HCT116 (cell line): ENCODE measurements at regions not wholly inside any gene's neighbourhood (a gene's known extent, or its start where the extent isn't known, plus 50 kb on each side); places are given as distances from the start of the nearest gene placed in this dataset.

Experiments used
- ATAC-seq: fragments of 200-7000 bp; cut with Tn5 transposase; 2 replicates; pipeline ENCODE4 v1.9.1; 2020; ENCODE audit warnings: mild to moderate bottlenecking, moderate library complexity
- BruUV-seq: library from RNA; stranded (reverse); fragments of 400-500 nt; replicated peaks from 2 replicates; lab custom pipeline; 2021; lab: Mats Ljungman, UMichigan
- CTCF ChIA-PET: fragments of 300-600 bp; sonication (Branson Sonifier 250); formaldehyde crosslinking; loops from one replicate; lab custom pipeline; 2021; ENCODE audit warnings: antibody characterized with exemption; lab: Charles Lee
- POLR2A ChIA-PET: fragments of 300-600, 350-600 bp; sonication (Branson Sonifier 250); formaldehyde crosslinking; loops from one replicate; lab custom pipeline; 2021; ENCODE audit warnings: antibody characterized with exemption; lab: Charles Lee
- RAD21 ChIA-PET, 2 experiments: fragments of 300-600 bp; sonication (Branson Sonifier 250); formaldehyde crosslinking; loops; one replicate each; lab custom pipeline; 2023; ENCODE audit warnings: low total read pairs in 2 of 2; ENCODE audit not compliant: uncharacterized antibody in 2 of 2, unreplicated experiment in 2 of 2, low non-redundant PET in 1 of 2; lab: Charles Lee
- DNase-seq: peaks from one replicate; pipeline ENCODE4 v3.0.0-alpha.2; 2010; ENCODE audit warnings: low read depth, low spot score
- H2AFZ ChIP-seq: fragments of 200-600 bp; shearing (Covaris generic), sonication (generic); 2 replicates; pipeline ENCODE4 v1.6.1; 2017; ENCODE audit warnings: low read depth, mixed run types, mixed read lengths, antibody characterized with exemption, low read length; ENCODE audit not compliant: poor library complexity, severe bottlenecking
- H3K27ac ChIP-seq: 2 replicates; pipeline ENCODE4 v1.5.1; 2012; ENCODE audit warnings: low read depth, low read length
- H3K27me3 ChIP-seq: fragments of 200-600 bp; sonication (generic); 2 replicates; pipeline ENCODE4 v1.6.1; 2016; ENCODE audit warnings: mixed run types, low read length, mixed read lengths; ENCODE audit not compliant: insufficient read depth
- H3K36me3 ChIP-seq, 2 experiments: fragments of 200-500 bp in 1 of 2; fragments of 200-600 bp in 1 of 2; sonication (Bioruptor generic) in 1 of 2; sonication (generic) in 1 of 2; 2 replicates each; pipeline versions ENCODE4 v1.5.1 to v1.6.1; 2014 to 2016; ENCODE audit warnings: low read length in 2 of 2, inconsistent platforms in 1 of 2, mixed read lengths in 1 of 2, mixed run types in 1 of 2; ENCODE audit not compliant: insufficient read depth in 2 of 2, control insufficient read depth in 1 of 2
- H3K4me1 ChIP-seq, 2 experiments: fragments of 200-600 bp in 1 of 2; sonication (generic) in 1 of 2; 2 replicates each; pipeline versions ENCODE4 v1.5.1 to v1.6.1; 2012 to 2017; ENCODE audit warnings: low read length in 2 of 2, inconsistent platforms in 1 of 2, mild to moderate bottlenecking in 1 of 2, mixed read lengths in 1 of 2, mixed run types in 1 of 2, moderate library complexity in 1 of 2; ENCODE audit not compliant: insufficient read depth in 2 of 2, control insufficient read depth in 1 of 2
- H3K4me2 ChIP-seq: fragments of 200-600 bp; sonication (generic); 2 replicates; pipeline ENCODE4 v1.6.1; 2017; ENCODE audit warnings: mixed run types, low read length, mixed read lengths
- H3K4me3 ChIP-seq, 2 experiments: fragments of 200-600 bp in 1 of 2; sonication (generic) in 1 of 2; replicated peaks in 1 of 2; 2 replicates each; pipeline ENCODE4 v1.5.1; 2011 to 2016; ENCODE audit warnings: low read length in 2 of 2, control low read depth in 1 of 2, low read depth in 1 of 2, mild to moderate bottlenecking in 1 of 2, mixed read lengths in 1 of 2, mixed run types in 1 of 2
- H3K79me2 ChIP-seq: fragments of 200-600 bp; sonication (generic); 2 replicates; pipeline ENCODE4 v1.6.1; 2017; ENCODE audit warnings: mild to moderate bottlenecking, mixed run types, low read length, moderate library complexity, mixed read lengths; ENCODE audit not compliant: insufficient read depth
- H3K9ac ChIP-seq: fragments of 200-600 bp; sonication (generic); 2 replicates; pipeline ENCODE4 v1.6.1; 2016; ENCODE audit warnings: low read length, mixed read lengths
- H3K9me2 ChIP-seq: fragments of 200-600 bp; sonication (generic), shearing (Covaris generic); 2 replicates; pipeline ENCODE4 v1.6.1; 2017; ENCODE audit warnings: mixed run types, mild to moderate bottlenecking, moderate library complexity; ENCODE audit not compliant: insufficient read depth
- H3K9me3 ChIP-seq, 2 experiments: fragments of 200-500 bp in 1 of 2; fragments of 200-600 bp in 1 of 2; sonication (Bioruptor generic) in 1 of 2; sonication (generic) in 1 of 2; 2 replicates each; pipeline ENCODE4 v1.6.1; 2014 to 2017; ENCODE audit warnings: low read length in 2 of 2, mixed read lengths in 2 of 2, inconsistent platforms in 1 of 2, low read depth in 1 of 2, mild to moderate bottlenecking in 1 of 2, mixed run types in 1 of 2, moderate library complexity in 1 of 2; ENCODE audit not compliant: control insufficient read depth in 1 of 2, insufficient read depth in 1 of 2
- H4K20me1 ChIP-seq: fragments of 200-600 bp; sonication (generic), shearing (Covaris generic); 2 replicates; pipeline ENCODE4 v1.6.1; 2017; ENCODE audit warnings: mixed run types, mild to moderate bottlenecking, moderate library complexity; ENCODE audit not compliant: insufficient read depth
- ELF1 ChIP-seq: IDR thresholded peaks from 2 replicates; pipeline ENCODE4 v1.6.1; 2012; ENCODE audit warnings: low read depth, borderline replicate concordance
- EZH2 ChIP-seq: fragments of 200-600 bp; sonication (generic); IDR thresholded peaks from 2 replicates; pipeline ENCODE4 v1.6.1; 2017; ENCODE audit warnings: antibody characterized with exemption, mixed run types
- EZH2phosphoT487 ChIP-seq: fragments of 200-600 bp; IDR thresholded peaks from 2 replicates; pipeline ENCODE4 v1.6.1; 2018; ENCODE audit warnings: antibody characterized with exemption, borderline replicate concordance
- POLR2A ChIP-seq: IDR thresholded peaks from 2 replicates; pipeline ENCODE4 v1.7.0; 2011; ENCODE audit warnings: borderline replicate concordance; ENCODE audit not compliant: insufficient read depth, insufficient read length; ENCODE audit errors: extremely low read depth
- POLR2AphosphoS5 ChIP-seq: IDR thresholded peaks from 2 replicates; pipeline ENCODE4 v1.6.1; 2011; ENCODE audit warnings: mild to moderate bottlenecking, low read depth, low read length, moderate library complexity
- RAD21 ChIP-seq: IDR thresholded peaks from 2 replicates; pipeline ENCODE4 v1.6.1; 2012; ENCODE audit warnings: low read depth, mild to moderate bottlenecking
- TCF7L2 ChIP-seq: IDR thresholded peaks from 2 replicates; pipeline ENCODE4 v1.7.0; 2011; ENCODE audit warnings: borderline replicate concordance, inconsistent platforms; ENCODE audit not compliant: insufficient read depth, insufficient read length; ENCODE audit errors: extremely low read depth
- ZFX ChIP-seq: fragments of 450-650 bp; IDR thresholded peaks from 2 replicates; pipeline ENCODE4 v1.6.1; 2017
- intact Hi-C: fragments of 100-400 bp; cut with micrococcal nuclease; formaldehyde crosslinking; loops from 2 replicates; pipeline ENCODE4 v1.10.0; 2022
- TF ChIP-seq, protein P1 (sequence below), 3 experiments: fragments of 200-600 bp in 1 of 3; sonication (generic) in 1 of 3; IDR thresholded peaks in 2 of 3; conservative IDR thresholded peaks in 1 of 3; 2 replicates each; pipeline ENCODE4 v1.5.1; 2012 to 2017; ENCODE audit warnings: low read depth in 2 of 3, low read length in 2 of 3, antibody characterized with exemption in 1 of 3, borderline replicate concordance in 1 of 3, control low read depth in 1 of 3, mild to moderate bottlenecking in 1 of 3, mixed read lengths in 1 of 3, mixed run types in 1 of 3, moderate library complexity in 1 of 3; ENCODE audit not compliant: insufficient read depth in 1 of 3
- TF ChIP-seq, protein P2 (sequence below): IDR thresholded peaks from 2 replicates; pipeline ENCODE4 v1.6.1; 2012
- TF ChIP-seq, protein P3 (sequence below): IDR thresholded peaks from 2 replicates; pipeline ENCODE4 v1.6.1; 2012; ENCODE audit warnings: low read depth

DNA sequence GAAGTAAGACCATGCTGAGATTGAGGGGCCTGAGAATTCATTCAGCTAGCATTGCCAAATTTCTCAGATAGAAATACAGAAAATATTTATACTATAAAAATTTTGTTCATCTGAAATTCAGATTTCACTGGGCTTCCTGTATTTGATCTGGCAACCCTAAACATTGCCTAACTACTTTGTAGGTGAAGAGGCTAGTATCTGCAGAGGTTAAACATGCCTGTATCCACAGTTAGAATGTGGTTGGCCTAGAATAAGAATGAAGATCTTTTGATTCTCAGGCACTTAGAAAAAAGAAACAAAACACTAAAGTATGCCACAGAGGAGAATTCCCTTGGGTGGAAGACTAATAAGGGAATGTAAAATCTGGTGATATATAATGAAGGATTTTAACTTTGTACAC lies 189.0 kb downstream of the DIPK2A start:
- H3K9me2 ChIP-seq: no peaks in the 10 kb centered on the region
- no peaks in the 10 kb centered on the region for H3K79me2 ChIP-seq
- no peak overlapping the region for H3K9ac ChIP-seq
- TF ChIP-seq POLR2AphosphoS5 (no peak), EZH2 (no peak), TCF7L2 (no peak), ELF1 (no peak), POLR2A (no peak), EZH2phosphoT487 (no peak)
- TF ChIP-seq, protein P1, sequence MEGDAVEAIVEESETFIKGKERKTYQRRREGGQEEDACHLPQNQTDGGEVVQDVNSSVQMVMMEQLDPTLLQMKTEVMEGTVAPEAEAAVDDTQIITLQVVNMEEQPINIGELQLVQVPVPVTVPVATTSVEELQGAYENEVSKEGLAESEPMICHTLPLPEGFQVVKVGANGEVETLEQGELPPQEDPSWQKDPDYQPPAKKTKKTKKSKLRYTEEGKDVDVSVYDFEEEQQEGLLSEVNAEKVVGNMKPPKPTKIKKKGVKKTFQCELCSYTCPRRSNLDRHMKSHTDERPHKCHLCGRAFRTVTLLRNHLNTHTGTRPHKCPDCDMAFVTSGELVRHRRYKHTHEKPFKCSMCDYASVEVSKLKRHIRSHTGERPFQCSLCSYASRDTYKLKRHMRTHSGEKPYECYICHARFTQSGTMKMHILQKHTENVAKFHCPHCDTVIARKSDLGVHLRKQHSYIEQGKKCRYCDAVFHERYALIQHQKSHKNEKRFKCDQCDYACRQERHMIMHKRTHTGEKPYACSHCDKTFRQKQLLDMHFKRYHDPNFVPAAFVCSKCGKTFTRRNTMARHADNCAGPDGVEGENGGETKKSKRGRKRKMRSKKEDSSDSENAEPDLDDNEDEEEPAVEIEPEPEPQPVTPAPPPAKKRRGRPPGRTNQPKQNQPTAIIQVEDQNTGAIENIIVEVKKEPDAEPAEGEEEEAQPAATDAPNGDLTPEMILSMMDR (IDR thresholded peaks at IDR 0.05 in 2 of 3, conservative IDR thresholded peaks at IDR 0.05 in 1 of 3; ENCODE audit: borderline replicate concordance in 1 of 3, insufficient read depth in 1 of 3, low read depth in 2 of 3, low read length in 2 of 3): no peak
- TF ChIP-seq, protein P2, sequence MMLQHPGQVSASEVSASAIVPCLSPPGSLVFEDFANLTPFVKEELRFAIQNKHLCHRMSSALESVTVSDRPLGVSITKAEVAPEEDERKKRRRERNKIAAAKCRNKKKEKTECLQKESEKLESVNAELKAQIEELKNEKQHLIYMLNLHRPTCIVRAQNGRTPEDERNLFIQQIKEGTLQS: no peak
- no peak overlapping the region for H3K4me3 ChIP-seq
- H3K9me3 ChIP-seq: no peaks in the 10 kb centered on the region; a peak in 1 of 4 replicates
- H3K4me1 ChIP-seq: no peaks in the 10 kb centered on the region
- no peak overlapping the region for H3K27ac ChIP-seq
- ATAC-seq: no peak
- no peak overlapping the region for H2AFZ ChIP-seq
- RAD21 ChIA-PET: no interaction called here
- no peaks in the 10 kb centered on the region for H3K36me3 ChIP-seq
- H3K4me2 ChIP-seq: no peak overlapping the region
- CTCF ChIA-PET: no interaction called here
- DNase-seq: no peak
- no peaks in the 10 kb centered on the region for H4K20me1 ChIP-seq
- intact Hi-C loops: no loop called here
- BruUV-seq: no TSS peak
- POLR2A ChIA-PET: no interaction called here
- H3K27me3 ChIP-seq: no peaks in the 10 kb centered on the region

DNA sequence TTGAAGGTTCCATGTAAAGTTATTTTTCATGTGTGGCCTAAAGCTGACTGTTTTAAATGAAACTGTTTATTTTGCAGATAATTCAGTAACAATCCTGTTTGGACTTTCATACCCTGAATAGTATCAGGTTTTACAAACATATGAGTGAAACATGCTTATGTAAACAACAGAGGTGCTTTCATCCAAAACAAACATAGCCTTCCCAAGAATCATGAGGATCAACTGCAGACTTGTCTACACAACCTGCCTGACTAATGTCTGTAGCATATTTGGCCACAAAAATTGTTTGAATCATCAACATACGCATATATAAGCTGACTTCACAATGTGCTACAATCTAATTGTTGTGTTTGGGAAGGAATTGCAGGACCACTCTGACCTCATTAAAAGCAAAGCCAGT lies 190.4 kb downstream of the DIPK2A start:
- ChIA-PET CTCF (no interaction called here), POLR2A (no interaction called here), RAD21 (no interaction called here)
- H3K79me2 ChIP-seq: no peaks in the 10 kb centered on the region
- H3K9me2 ChIP-seq: no peaks in the 10 kb centered on the region
- intact Hi-C loops: no loop called here
- H3K9ac ChIP-seq: no peak overlapping the region
- no peaks in the 10 kb centered on the region for H3K36me3 ChIP-seq
- H3K9me3 ChIP-seq: no peaks in the 10 kb centered on the region; a peak in 1 of 4 replicates
- H2AFZ ChIP-seq: no peak overlapping the region
- no peaks in the 10 kb centered on the region for H4K20me1 ChIP-seq
- H3K4me1 ChIP-seq: no peaks in the 10 kb centered on the region
- H3K27me3 ChIP-seq: no peaks in the 10 kb centered on the region
- H3K4me2 ChIP-seq: no peak overlapping the region
- no TSS peak for BruUV-seq
- no peak for ATAC-seq
- no peak for DNase-seq
- no peak overlapping the region for H3K4me3 ChIP-seq
- H3K27ac ChIP-seq: no peak overlapping the region
- TF ChIP-seq RAD21: no peak
- TF ChIP-seq EZH2: no peak
- TF ChIP-seq, protein P3, sequence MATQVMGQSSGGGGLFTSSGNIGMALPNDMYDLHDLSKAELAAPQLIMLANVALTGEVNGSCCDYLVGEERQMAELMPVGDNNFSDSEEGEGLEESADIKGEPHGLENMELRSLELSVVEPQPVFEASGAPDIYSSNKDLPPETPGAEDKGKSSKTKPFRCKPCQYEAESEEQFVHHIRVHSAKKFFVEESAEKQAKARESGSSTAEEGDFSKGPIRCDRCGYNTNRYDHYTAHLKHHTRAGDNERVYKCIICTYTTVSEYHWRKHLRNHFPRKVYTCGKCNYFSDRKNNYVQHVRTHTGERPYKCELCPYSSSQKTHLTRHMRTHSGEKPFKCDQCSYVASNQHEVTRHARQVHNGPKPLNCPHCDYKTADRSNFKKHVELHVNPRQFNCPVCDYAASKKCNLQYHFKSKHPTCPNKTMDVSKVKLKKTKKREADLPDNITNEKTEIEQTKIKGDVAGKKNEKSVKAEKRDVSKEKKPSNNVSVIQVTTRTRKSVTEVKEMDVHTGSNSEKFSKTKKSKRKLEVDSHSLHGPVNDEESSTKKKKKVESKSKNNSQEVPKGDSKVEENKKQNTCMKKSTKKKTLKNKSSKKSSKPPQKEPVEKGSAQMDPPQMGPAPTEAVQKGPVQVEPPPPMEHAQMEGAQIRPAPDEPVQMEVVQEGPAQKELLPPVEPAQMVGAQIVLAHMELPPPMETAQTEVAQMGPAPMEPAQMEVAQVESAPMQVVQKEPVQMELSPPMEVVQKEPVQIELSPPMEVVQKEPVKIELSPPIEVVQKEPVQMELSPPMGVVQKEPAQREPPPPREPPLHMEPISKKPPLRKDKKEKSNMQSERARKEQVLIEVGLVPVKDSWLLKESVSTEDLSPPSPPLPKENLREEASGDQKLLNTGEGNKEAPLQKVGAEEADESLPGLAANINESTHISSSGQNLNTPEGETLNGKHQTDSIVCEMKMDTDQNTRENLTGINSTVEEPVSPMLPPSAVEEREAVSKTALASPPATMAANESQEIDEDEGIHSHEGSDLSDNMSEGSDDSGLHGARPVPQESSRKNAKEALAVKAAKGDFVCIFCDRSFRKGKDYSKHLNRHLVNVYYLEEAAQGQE: no peak
- TF ChIP-seq ZFX: no peak
- TF ChIP-seq EZH2phosphoT487: no peak
- TF ChIP-seq, protein P1 (IDR thresholded peaks at IDR 0.05 in 2 of 3, conservative IDR thresholded peaks at IDR 0.05 in 1 of 3; ENCODE audit: borderline replicate concordance in 1 of 3, insufficient read depth in 1 of 3, low read depth in 2 of 3, low read length in 2 of 3): no peak
